ENCODE measurements at regions not wholly inside any gene's neighbourhood (a gene's known extent, or its start where the extent isn't known, plus 50 kb on each side); places are given as distances from the start of the nearest gene placed in this dataset.

DNA sequence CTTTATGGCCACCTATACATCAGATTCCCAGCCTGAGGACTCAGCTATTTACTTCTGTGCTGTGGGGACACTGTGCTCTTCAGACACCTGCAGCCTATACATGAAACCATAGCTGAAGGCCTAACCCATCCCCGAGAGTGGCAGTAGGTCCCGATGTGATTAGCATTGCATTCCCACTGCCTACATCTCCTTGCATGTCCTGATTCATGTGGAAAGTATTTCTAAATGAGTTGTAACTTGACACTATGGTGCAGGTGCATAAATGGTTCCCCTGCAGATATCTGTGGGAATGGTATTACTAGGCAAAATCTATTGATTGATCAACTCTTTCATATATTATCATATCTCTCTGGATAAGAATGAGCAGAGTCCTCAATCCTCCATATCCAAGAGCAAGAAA lies 433.5 kb downstream of the DAD1 start:
- TF ChIP-seq ZNF337 (CRISPR knock-in tag; IDR thresholded peaks at IDR 0.05; ENCODE audit: borderline replicate concordance, low read depth) (no peak), ZEB1 (IDR thresholded peaks at IDR 0.05; ENCODE audit: insufficient replicate concordance, low read depth) (no peak)
- TF ChIP-seq, protein P1, sequence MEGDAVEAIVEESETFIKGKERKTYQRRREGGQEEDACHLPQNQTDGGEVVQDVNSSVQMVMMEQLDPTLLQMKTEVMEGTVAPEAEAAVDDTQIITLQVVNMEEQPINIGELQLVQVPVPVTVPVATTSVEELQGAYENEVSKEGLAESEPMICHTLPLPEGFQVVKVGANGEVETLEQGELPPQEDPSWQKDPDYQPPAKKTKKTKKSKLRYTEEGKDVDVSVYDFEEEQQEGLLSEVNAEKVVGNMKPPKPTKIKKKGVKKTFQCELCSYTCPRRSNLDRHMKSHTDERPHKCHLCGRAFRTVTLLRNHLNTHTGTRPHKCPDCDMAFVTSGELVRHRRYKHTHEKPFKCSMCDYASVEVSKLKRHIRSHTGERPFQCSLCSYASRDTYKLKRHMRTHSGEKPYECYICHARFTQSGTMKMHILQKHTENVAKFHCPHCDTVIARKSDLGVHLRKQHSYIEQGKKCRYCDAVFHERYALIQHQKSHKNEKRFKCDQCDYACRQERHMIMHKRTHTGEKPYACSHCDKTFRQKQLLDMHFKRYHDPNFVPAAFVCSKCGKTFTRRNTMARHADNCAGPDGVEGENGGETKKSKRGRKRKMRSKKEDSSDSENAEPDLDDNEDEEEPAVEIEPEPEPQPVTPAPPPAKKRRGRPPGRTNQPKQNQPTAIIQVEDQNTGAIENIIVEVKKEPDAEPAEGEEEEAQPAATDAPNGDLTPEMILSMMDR (CRISPR knock-in tag; IDR thresholded peaks at IDR 0.05), result no peak

Data from HepG2 (cell line).